ENCODE measurements at regions not wholly inside any gene's neighbourhood (a gene's known extent, or its start where the extent isn't known, plus 50 kb on each side); places are given as distances from the start of the nearest gene placed in this dataset.

GRCh38 chr10:111486346-111486745 is 409.5 kb downstream of the ADRA2A start:
- TF ChIP-seq POLR2AphosphoS5 (IDR thresholded peaks at IDR 0.05; ENCODE audit: low read depth), result no peak
- TF ChIP-seq CTCF (conservative IDR thresholded peaks at IDR 0.05; ENCODE audit: low read depth in 2 of 2), result no peak
- TF ChIP-seq REST (IDR thresholded peaks at IDR 0.05; ENCODE audit: unreplicated experiment), result no peak
- TF ChIP-seq CREB1 (CRISPR knock-in tag; IDR thresholded peaks at IDR 0.05; ENCODE audit: low read depth), result no peak
- no peak for TF ChIP-seq STAT1 (IDR thresholded peaks at IDR 0.05; ENCODE audit: unreplicated experiment)
- TF ChIP-seq NANOG (IDR thresholded peaks at IDR 0.05; ENCODE audit: borderline replicate concordance), result no peak
- TF ChIP-seq EZH2 (IDR thresholded peaks at IDR 0.05; ENCODE audit: low read depth, unreplicated experiment), result no peak
